Astrocyte (in vitro differentiated cells and primary cell): ENCODE measurements at regions not wholly inside any gene's neighbourhood (a gene's known extent, or its start where the extent isn't known, plus 50 kb on each side); places are given as distances from the start of the nearest gene placed in this dataset.

Source experiments
- CTCF ChIP-seq: IDR thresholded peaks from 2 replicates; pipeline ENCODE4 v1.5.1; 2011; ENCODE audit warnings: low read depth, mild to moderate bottlenecking, inconsistent platforms, low read length, moderate library complexity; ENCODE audit not compliant: insufficient read depth
- EZH2 ChIP-seq: IDR thresholded peaks from 2 replicates; pipeline ENCODE4 v1.6.1; 2012; ENCODE audit warnings: mild to moderate bottlenecking, low read length, inconsistent platforms; ENCODE audit not compliant: insufficient read depth

GRCh38 chr22:19626042-19626587, 88.2 kb upstream of the SEPTIN5 start:
- TF ChIP-seq EZH2 (no peak), CTCF (no peak)
